CD14-positive monocyte (primary cell): ENCODE measurements at regions not wholly inside any gene's neighbourhood (a gene's known extent, or its start where the extent isn't known, plus 50 kb on each side); places are given as distances from the start of the nearest gene placed in this dataset.

Experiments used
- DNase-seq, 3 donors: peaks; one replicate each; pipeline ENCODE4 v3.0.0-alpha.2; 2011 to 2022
- H2AFZ ChIP-seq: 2 replicates; pipeline ENCODE4 v1.6.0; 2012; ENCODE audit warnings: mild to moderate bottlenecking, low read depth, low read length, inconsistent platforms; ENCODE audit not compliant: insufficient read depth, poor library complexity, severe bottlenecking
- H3K27ac ChIP-seq, 2 donors: 1 replicate in 1 of 2; 2 replicates in 1 of 2; pipeline ENCODE4 v1.5.1; 2012 to 2013; ENCODE audit warnings: low read length in 2 of 2, control low read depth in 1 of 2, inconsistent platforms in 1 of 2, low read depth in 1 of 2, mild to moderate bottlenecking in 1 of 2
- H3K27me3 ChIP-seq, 2 donors: one replicate each; pipeline versions ENCODE4 v1.6.0 to v1.6.1; 2011 to 2013; ENCODE audit warnings: low read length in 2 of 2; ENCODE audit not compliant: control insufficient read depth in 2 of 2, insufficient read depth in 2 of 2
- H3K36me3 ChIP-seq, 2 donors: replicated peaks in 1 of 2; 1 replicate in 1 of 2; 2 replicates in 1 of 2; pipeline versions ENCODE4 v1.5.1 to v1.6.1; 2012 to 2013; ENCODE audit warnings: low read length in 2 of 2, control low read depth in 1 of 2, inconsistent platforms in 1 of 2, mild to moderate bottlenecking in 1 of 2; ENCODE audit not compliant: insufficient read depth in 2 of 2, control insufficient read depth in 1 of 2
- H3K4me1 ChIP-seq, 2 donors: 1 replicate in 1 of 2; 2 replicates in 1 of 2; pipeline versions ENCODE4 v1.5.1 to v1.6.1; 2012 to 2013; ENCODE audit warnings: low read length in 2 of 2, control low read depth in 1 of 2, inconsistent platforms in 1 of 2, mild to moderate bottlenecking in 1 of 2, moderate library complexity in 1 of 2; ENCODE audit not compliant: insufficient read depth in 2 of 2, control insufficient read depth in 1 of 2
- H3K4me2 ChIP-seq: replicated peaks from 2 replicates; pipeline ENCODE3; 2012; ENCODE audit warnings: low read length, moderate library complexity, mild to moderate bottlenecking; ENCODE audit not compliant: poor library complexity, severe bottlenecking; ENCODE audit errors: extremely low read depth
- H3K4me3 ChIP-seq, 3 experiments: fragments of 200-600 bp in 1 of 3; sonication (generic) in 1 of 3; replicated peaks in 1 of 3; 1 replicate in 2 of 3; 2 replicates in 1 of 3; pipeline ENCODE4 v1.5.1; 2011 to 2013; ENCODE audit warnings: low read length in 3 of 3, mild to moderate bottlenecking in 3 of 3, control low read depth in 2 of 3, low read depth in 2 of 3, inconsistent platforms in 1 of 3, moderate library complexity in 1 of 3
- H3K79me2 ChIP-seq: 2 replicates; pipeline ENCODE4 v1.6.0; 2012; ENCODE audit warnings: mild to moderate bottlenecking, control low read depth, inconsistent platforms, low read length, moderate library complexity; ENCODE audit not compliant: insufficient read depth
- H3K9ac ChIP-seq: 2 replicates; pipeline ENCODE4 v1.6.0; 2017; ENCODE audit warnings: low read length, mild to moderate bottlenecking; ENCODE audit not compliant: insufficient read depth, poor library complexity, severe bottlenecking
- H3K9me3 ChIP-seq, 2 donors: replicated peaks in 1 of 2; 1 replicate in 1 of 2; 2 replicates in 1 of 2; pipeline versions ENCODE4 v1.5.1 to v1.6.1; 2012 to 2013; ENCODE audit warnings: low read length in 2 of 2, control low read depth in 1 of 2; ENCODE audit not compliant: control insufficient read depth in 1 of 2, insufficient read depth in 1 of 2
- H4K20me1 ChIP-seq: 2 replicates; pipeline ENCODE4 v1.6.0; 2012; ENCODE audit warnings: mild to moderate bottlenecking, low read length, control low read depth, moderate library complexity; ENCODE audit not compliant: insufficient read depth
- H3K27ac Mint-ChIP-seq, 7 donors: one replicate each; pipeline ENCODE4 v1.8.0; 2020; ENCODE audit warnings: mild to moderate bottlenecking in 7 of 7, mixed read lengths in 7 of 7, moderate library complexity in 6 of 7, inconsistent platforms in 2 of 7
- H3K27me3 Mint-ChIP-seq, 3 donors: one replicate each; pipeline ENCODE4 v1.8.0; 2021 to 2022; ENCODE audit warnings: low read depth in 3 of 3, mild to moderate bottlenecking in 3 of 3, mixed read lengths in 3 of 3, moderate library complexity in 3 of 3, inconsistent platforms in 1 of 3
- H3K36me3 Mint-ChIP-seq, 2 donors: one replicate each; pipeline ENCODE4 v1.8.0; 2020; ENCODE audit warnings: mixed read lengths in 2 of 2, inconsistent platforms in 1 of 2, mild to moderate bottlenecking in 1 of 2
- H3K4me1 Mint-ChIP-seq: one replicate; pipeline ENCODE4 v1.8.0; 2020; ENCODE audit warnings: mild to moderate bottlenecking, mixed read lengths
- H3K4me3 Mint-ChIP-seq, 2 donors: one replicate each; pipeline ENCODE4 v1.8.0; 2020; ENCODE audit warnings: mild to moderate bottlenecking in 2 of 2, mixed read lengths in 2 of 2, moderate library complexity in 1 of 2
- H3K9me3 Mint-ChIP-seq, 7 donors: one replicate each; pipeline ENCODE4 v1.8.0; 2020 to 2022; ENCODE audit warnings: mixed read lengths in 7 of 7, mild to moderate bottlenecking in 6 of 7, moderate library complexity in 6 of 7, inconsistent platforms in 2 of 7
- WGBS: methylation state at CpG from one replicate; pipeline ENCODE4 v1.1.5; 2013; ENCODE audit warnings: missing lambda C conversion rate; ENCODE audit not compliant: insufficient coverage; 5-methylcytosine and 5-hydroxymethylcytosine counted together
- intact Hi-C, 2 donors: fragments of 100-400 bp; cut with micrococcal nuclease; formaldehyde crosslinking; loops; one replicate each; pipeline versions ENCODE4 v1.15.0 to v1.15.1; 2023
- TF ChIP-seq, protein P1 (sequence below): fragments of 200-600 bp; IDR thresholded peaks from one replicate; pipeline ENCODE4 v1.8.0; 2022; ENCODE audit warnings: antibody characterized with exemption, mild to moderate bottlenecking

DNA sequence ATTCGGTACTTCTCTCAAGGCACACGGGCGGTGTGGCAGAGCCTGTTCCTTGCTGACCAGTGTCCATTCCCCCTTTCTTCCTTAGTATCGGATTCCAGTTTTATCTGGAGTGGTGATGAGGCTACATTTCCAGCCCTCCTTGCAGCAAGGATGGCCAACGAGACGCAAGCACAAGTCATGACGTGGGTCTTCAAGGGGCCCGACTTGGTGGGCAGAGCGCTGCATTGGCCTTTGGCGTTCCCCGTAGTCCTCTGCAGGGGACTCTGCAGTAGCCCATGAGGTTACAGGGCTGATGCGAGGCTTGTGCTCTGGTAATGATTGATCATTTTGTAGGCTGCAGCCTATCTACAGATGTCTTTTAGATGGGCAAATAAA, 194.5 kb downstream of the OPA1 start:
- no peak overlapping the region for H2AFZ ChIP-seq
- H3K4me3 ChIP-seq, result no peak overlapping the region
- TF ChIP-seq, protein P1, sequence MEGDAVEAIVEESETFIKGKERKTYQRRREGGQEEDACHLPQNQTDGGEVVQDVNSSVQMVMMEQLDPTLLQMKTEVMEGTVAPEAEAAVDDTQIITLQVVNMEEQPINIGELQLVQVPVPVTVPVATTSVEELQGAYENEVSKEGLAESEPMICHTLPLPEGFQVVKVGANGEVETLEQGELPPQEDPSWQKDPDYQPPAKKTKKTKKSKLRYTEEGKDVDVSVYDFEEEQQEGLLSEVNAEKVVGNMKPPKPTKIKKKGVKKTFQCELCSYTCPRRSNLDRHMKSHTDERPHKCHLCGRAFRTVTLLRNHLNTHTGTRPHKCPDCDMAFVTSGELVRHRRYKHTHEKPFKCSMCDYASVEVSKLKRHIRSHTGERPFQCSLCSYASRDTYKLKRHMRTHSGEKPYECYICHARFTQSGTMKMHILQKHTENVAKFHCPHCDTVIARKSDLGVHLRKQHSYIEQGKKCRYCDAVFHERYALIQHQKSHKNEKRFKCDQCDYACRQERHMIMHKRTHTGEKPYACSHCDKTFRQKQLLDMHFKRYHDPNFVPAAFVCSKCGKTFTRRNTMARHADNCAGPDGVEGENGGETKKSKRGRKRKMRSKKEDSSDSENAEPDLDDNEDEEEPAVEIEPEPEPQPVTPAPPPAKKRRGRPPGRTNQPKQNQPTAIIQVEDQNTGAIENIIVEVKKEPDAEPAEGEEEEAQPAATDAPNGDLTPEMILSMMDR, result no peak
- no peak for DNase-seq
- peaks cover 12 to 39% (median 19%) of the 10 kb centered on the region in 3 donors for H3K27me3 Mint-ChIP-seq
- no peak overlapping the region for H3K27ac ChIP-seq
- no peaks in the 10 kb centered on the region for H3K9me3 ChIP-seq
- H3K9me3 Mint-ChIP-seq, result no peaks in the 10 kb centered on the region
- no peaks in the 10 kb centered on the region for H3K36me3 ChIP-seq
- H3K4me1 ChIP-seq, result no peaks in the 10 kb centered on the region
- no peaks in the 10 kb centered on the region for H3K36me3 Mint-ChIP-seq
- no peaks in the 10 kb centered on the region for H4K20me1 ChIP-seq
- intact Hi-C loops, result no loop called here
- WGBS, result 91% methylated on average over 7 of the region's 12 CpGs
- H3K27me3 ChIP-seq, result peaks cover 2 to 11% of the 10 kb centered on the region in 2 donors
- no peak overlapping the region for H3K27ac Mint-ChIP-seq
- no peak overlapping the region for H3K4me2 ChIP-seq
- H3K9ac ChIP-seq, result no peak overlapping the region
- no peak overlapping the region for H3K4me3 Mint-ChIP-seq
- H3K4me1 Mint-ChIP-seq, result peaks cover 1% of the 10 kb centered on the region
- H3K79me2 ChIP-seq, result no peaks in the 10 kb centered on the region

DNA sequence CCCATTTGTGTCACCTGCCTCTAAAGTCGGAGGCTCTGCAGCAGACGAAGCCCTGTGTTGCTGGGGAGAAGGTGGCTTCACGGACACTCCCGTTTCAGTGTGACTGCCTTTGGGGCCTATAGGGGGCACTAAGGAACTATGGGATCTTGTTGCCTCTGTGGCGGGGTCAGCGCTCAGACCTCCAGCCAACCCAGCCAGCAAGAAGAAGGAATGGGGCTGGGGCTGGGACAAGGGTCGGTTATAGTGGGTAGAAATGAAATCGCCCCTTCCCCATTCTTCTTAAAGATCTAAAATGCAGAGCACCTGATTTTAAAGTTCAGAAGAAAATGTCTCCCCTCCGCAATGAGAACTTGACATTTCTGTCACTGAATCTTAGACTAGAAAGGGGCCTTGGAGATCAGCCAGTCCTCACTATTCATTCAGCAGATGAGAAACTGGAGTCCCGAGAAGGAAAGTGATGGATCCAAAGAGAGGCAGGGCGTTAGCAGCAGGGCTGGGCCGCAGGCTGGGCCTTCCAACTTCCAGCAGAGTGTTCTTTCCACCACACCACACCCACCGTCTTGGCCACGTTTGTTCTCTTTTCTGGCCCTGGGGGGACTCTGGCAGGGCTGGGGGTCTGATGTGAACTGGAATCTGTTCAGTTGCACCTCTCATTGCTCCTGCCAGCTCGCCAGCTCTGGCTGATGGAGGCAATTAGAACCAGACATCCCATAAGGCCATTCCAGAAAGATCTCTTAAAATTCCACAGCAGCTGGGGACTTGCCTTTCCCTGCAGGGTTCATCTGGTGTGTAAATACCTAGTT, 195.4 kb downstream of the OPA1 start:
- Histone ChIP-seq H3K79me2 (no peaks in the 10 kb centered on the region), H3K4me2 (no peak overlapping the region), H4K20me1 (no peaks in the 10 kb centered on the region), H3K4me1 (no peaks in the 10 kb centered on the region), H3K4me3 (no peak overlapping the region), H3K27me3 (peaks cover 2 to 9% of the 10 kb centered on the region in 2 donors), H3K9me3 (no peaks in the 10 kb centered on the region), H2AFZ (no peak overlapping the region), H3K36me3 (no peaks in the 10 kb centered on the region), H3K9ac (no peak overlapping the region), H3K27ac (no peak overlapping the region)
- H3K36me3 Mint-ChIP-seq, result no peaks in the 10 kb centered on the region
- WGBS, result 55% methylated on average over 8 of the region's 15 CpGs
- intact Hi-C loops, result no loop called here
- peaks cover 12 to 38% (median 14%) of the 10 kb centered on the region in 3 donors for H3K27me3 Mint-ChIP-seq
- peak; percentile 12 to 37 (median 26) for DNase-seq
- TF ChIP-seq, protein P1, result peak; percentile 57
- H3K27ac Mint-ChIP-seq, result no peak overlapping the region
- H3K9me3 Mint-ChIP-seq, result no peaks in the 10 kb centered on the region
- peaks cover 1% of the 10 kb centered on the region for H3K4me1 Mint-ChIP-seq
- H3K4me3 Mint-ChIP-seq, result no peak overlapping the region
